ENCODE measurements at regions not wholly inside any gene's neighbourhood (a gene's known extent, or its start where the extent isn't known, plus 50 kb on each side); places are given as distances from the start of the nearest gene placed in this dataset.

- Mint-ChIP-seq H3K9me3 (no peaks in the 10 kb centered on the region), H3K36me3 (ENCODE audit: insufficient read depth in 1 of 3, low read depth in 3 of 3) (no peaks in the 10 kb centered on the region), H3K27ac (no peak overlapping the region), H3K4me3 (no peak overlapping the region), H3K4me1 (peaks cover 12 to 26% of the 10 kb centered on the region in 2 experiments), H3K27me3 (ENCODE audit: low read depth) (peaks cover 3% of the 10 kb centered on the region)
- Histone ChIP-seq H2BK5ac (ENCODE audit: insufficient read length, low read length) (no peak overlapping the region), H2BK12ac (ENCODE audit: insufficient read length, low read depth, low read length) (no peak overlapping the region), H3K79me1 (ENCODE audit: insufficient read depth, low read depth, low read length, poor library complexity, severe bottlenecking) (no peaks in the 10 kb centered on the region), H2AFZ (ENCODE audit: low read length) (no peak overlapping the region), H3K79me2 (ENCODE audit: insufficient read depth, low read length) (no peaks in the 10 kb centered on the region), H3K23ac (ENCODE audit: insufficient read length, low read depth, low read length) (no peak overlapping the region), H3K56ac (ENCODE audit: insufficient read length, low read depth, low read length) (no peak overlapping the region), H3K4me1 (ENCODE audit: insufficient read depth, low read length) (no peaks in the 10 kb centered on the region), H3K9me3 (ENCODE audit: control insufficient read depth, low read depth, low read length) (no peaks in the 10 kb centered on the region), H2AK5ac (ENCODE audit: insufficient read length, low read length) (no peak overlapping the region), H2BK120ac (ENCODE audit: low read depth, low read length, poor library complexity, severe bottlenecking) (no peak overlapping the region), H3K9ac (ENCODE audit: extremely low read depth, insufficient read length, low read length) (no peak overlapping the region), H4K91ac (ENCODE audit: insufficient read length, low read depth, low read length) (no peak overlapping the region), H3K27me3 (ENCODE audit: insufficient read depth, low read length) (no peaks in the 10 kb centered on the region; the same call in 1 of the 2 replicates), H4K20me1 (ENCODE audit: control insufficient read depth, insufficient read depth, insufficient read length) (no peaks in the 10 kb centered on the region), H4K8ac (replicated peaks; ENCODE audit: insufficient read length, low read depth, low read length) (no peak overlapping the region), H3K4me2 (ENCODE audit: insufficient read depth, insufficient read length, low read length) (no peak overlapping the region), H3K18ac (ENCODE audit: insufficient read length, low read depth, low read length) (no peak overlapping the region), H3K23me2 (ENCODE audit: insufficient read length, low read depth, low read length, poor library complexity, severe bottlenecking) (no peaks in the 10 kb centered on the region), H3K4ac (ENCODE audit: low read depth, low read length) (no peak overlapping the region), H4K5ac (ENCODE audit: insufficient read length, low read depth, low read length) (no peak overlapping the region), H3K14ac (ENCODE audit: insufficient read depth, low read length) (no peak overlapping the region), H2BK15ac (ENCODE audit: low read depth, low read length) (no peak overlapping the region; the same call in 1 of the 2 replicates), H2BK20ac (ENCODE audit: low read depth, low read length, poor library complexity, severe bottlenecking) (no peak overlapping the region), H3K27ac (ENCODE audit: insufficient read length, low read depth, low read length) (no peak overlapping the region), H3T11ph (ENCODE audit: low read length) (no peak overlapping the region)
- DNase-seq: no peak
- no CpG with 5 or more reads among the region's 4 CpGs for WGBS (ENCODE audit: extremely low coverage, insufficient read length, low lambda C conversion rate)
- TF ChIP-seq, protein P1, sequence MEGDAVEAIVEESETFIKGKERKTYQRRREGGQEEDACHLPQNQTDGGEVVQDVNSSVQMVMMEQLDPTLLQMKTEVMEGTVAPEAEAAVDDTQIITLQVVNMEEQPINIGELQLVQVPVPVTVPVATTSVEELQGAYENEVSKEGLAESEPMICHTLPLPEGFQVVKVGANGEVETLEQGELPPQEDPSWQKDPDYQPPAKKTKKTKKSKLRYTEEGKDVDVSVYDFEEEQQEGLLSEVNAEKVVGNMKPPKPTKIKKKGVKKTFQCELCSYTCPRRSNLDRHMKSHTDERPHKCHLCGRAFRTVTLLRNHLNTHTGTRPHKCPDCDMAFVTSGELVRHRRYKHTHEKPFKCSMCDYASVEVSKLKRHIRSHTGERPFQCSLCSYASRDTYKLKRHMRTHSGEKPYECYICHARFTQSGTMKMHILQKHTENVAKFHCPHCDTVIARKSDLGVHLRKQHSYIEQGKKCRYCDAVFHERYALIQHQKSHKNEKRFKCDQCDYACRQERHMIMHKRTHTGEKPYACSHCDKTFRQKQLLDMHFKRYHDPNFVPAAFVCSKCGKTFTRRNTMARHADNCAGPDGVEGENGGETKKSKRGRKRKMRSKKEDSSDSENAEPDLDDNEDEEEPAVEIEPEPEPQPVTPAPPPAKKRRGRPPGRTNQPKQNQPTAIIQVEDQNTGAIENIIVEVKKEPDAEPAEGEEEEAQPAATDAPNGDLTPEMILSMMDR (conservative IDR thresholded peaks at IDR 0.05): peak; percentile 34; the same call in 2 of the 3 replicates
Observed at GRCh38 chr1:25068829-25069228, 138.8 kb upstream of the RUNX3 start.

Measured in H9 (cell line).